Vagina (tissue), 2 donors: ENCODE measurements at regions not wholly inside any gene's neighbourhood (a gene's known extent, or its start where the extent isn't known, plus 50 kb on each side); places are given as distances from the start of the nearest gene placed in this dataset.

Experiments used
- POLR2A ChIP-seq, 2 donors: fragments of 450-650 bp; IDR thresholded peaks; one replicate each; pipeline ENCODE4 v1.6.1; 2017; ENCODE audit warnings: antibody characterized with exemption in 2 of 2, mild to moderate bottlenecking in 2 of 2, moderate library complexity in 2 of 2
- POLR2AphosphoS5 ChIP-seq, 2 donors: sonication (generic); formaldehyde crosslinking; IDR thresholded peaks; one replicate each; pipeline ENCODE4 v1.9.0; 2017; ENCODE audit warnings: antibody characterized with exemption in 2 of 2, mild to moderate bottlenecking in 2 of 2, low read depth in 1 of 2; ENCODE audit not compliant: insufficient read depth in 1 of 2
- TF ChIP-seq, protein P1 (sequence below), 3 experiments: fragments of 450-650 bp in 2 of 3; fragments of 200-600 bp in 1 of 3; sonication (generic) in 1 of 3; IDR thresholded peaks; one replicate each; pipeline ENCODE4 v1.5.1; 2017 to 2019; ENCODE audit warnings: antibody characterized with exemption in 3 of 3, mild to moderate bottlenecking in 2 of 3, moderate library complexity in 2 of 3

DNA sequence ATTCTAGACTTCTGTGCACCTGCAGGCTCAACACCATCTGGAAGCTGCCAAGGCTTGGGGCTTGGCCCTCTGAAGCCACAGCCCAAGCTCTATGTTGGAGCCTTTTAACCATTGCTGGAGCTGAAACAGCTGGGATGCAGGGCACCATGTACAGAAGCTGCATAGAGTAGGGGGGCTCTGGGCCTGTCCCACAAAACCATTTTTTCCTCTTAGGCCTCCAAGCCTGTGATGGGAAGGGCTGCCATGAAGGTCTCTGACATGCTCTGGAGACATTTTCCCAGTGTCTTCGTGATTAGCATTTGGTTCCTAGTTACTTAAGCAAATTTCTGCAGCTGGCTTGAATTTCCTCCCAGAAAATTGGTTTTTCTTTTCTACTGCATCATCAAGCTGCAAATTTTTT is 999.3 kb upstream of the GRIA3 start:
- TF ChIP-seq, protein P1, sequence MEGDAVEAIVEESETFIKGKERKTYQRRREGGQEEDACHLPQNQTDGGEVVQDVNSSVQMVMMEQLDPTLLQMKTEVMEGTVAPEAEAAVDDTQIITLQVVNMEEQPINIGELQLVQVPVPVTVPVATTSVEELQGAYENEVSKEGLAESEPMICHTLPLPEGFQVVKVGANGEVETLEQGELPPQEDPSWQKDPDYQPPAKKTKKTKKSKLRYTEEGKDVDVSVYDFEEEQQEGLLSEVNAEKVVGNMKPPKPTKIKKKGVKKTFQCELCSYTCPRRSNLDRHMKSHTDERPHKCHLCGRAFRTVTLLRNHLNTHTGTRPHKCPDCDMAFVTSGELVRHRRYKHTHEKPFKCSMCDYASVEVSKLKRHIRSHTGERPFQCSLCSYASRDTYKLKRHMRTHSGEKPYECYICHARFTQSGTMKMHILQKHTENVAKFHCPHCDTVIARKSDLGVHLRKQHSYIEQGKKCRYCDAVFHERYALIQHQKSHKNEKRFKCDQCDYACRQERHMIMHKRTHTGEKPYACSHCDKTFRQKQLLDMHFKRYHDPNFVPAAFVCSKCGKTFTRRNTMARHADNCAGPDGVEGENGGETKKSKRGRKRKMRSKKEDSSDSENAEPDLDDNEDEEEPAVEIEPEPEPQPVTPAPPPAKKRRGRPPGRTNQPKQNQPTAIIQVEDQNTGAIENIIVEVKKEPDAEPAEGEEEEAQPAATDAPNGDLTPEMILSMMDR (IDR thresholded peaks at IDR 0.05), result no peak
- no peak for TF ChIP-seq POLR2A (IDR thresholded peaks at IDR 0.05)
- no peak for TF ChIP-seq POLR2AphosphoS5 (IDR thresholded peaks at IDR 0.05; ENCODE audit: insufficient read depth in 1 of 2, low read depth in 1 of 2)
